LNCAP (cell line): ENCODE measurements at regions not wholly inside any gene's neighbourhood (a gene's known extent, or its start where the extent isn't known, plus 50 kb on each side); places are given as distances from the start of the nearest gene placed in this dataset.

Experiments
- TF ChIP-seq, protein P1 (sequence below): fragments of 450-650 bp; IDR thresholded peaks from 2 replicates; pipeline ENCODE4 v1.5.1; 2017; ENCODE audit warnings: mild to moderate bottlenecking

DNA sequence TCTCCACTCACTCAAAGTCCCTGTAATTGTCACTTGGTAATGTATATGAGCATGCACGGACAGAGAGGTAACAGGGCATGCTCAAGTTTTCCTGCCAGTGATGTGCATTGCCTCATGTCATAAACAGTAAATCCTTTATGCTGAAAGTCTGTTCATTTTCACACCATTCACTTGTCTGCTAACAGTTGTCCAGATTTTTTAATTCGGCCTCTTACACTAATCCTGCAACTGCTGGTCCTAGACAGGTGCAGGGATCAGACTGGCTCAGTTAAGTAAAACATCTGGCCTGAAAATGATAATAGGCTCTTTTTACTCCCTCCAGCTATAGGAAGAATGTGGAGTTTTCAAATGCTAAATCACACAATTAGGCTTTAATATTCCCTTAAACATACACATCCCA lies 185.4 kb upstream of the VGLL2 start:
- TF ChIP-seq, protein P1, sequence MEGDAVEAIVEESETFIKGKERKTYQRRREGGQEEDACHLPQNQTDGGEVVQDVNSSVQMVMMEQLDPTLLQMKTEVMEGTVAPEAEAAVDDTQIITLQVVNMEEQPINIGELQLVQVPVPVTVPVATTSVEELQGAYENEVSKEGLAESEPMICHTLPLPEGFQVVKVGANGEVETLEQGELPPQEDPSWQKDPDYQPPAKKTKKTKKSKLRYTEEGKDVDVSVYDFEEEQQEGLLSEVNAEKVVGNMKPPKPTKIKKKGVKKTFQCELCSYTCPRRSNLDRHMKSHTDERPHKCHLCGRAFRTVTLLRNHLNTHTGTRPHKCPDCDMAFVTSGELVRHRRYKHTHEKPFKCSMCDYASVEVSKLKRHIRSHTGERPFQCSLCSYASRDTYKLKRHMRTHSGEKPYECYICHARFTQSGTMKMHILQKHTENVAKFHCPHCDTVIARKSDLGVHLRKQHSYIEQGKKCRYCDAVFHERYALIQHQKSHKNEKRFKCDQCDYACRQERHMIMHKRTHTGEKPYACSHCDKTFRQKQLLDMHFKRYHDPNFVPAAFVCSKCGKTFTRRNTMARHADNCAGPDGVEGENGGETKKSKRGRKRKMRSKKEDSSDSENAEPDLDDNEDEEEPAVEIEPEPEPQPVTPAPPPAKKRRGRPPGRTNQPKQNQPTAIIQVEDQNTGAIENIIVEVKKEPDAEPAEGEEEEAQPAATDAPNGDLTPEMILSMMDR = no peak

DNA sequence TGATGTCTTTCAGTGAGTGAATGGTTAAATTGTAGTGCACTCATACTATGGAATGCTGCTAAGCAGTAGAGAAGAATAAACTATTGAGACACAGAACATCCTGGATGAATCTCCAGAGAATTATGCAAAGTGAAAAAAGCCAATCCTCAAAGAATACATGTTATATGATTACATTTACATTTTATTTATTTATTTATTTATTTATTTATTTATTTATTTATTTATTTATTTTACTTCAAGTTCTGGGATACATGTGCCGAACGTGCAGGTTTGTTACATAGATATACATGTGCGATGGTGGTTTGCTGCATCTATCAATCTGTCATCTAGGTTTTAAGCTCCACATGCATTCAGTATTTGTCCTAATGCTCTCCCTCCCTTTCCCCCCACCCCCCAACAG lies 175.8 kb upstream of the VGLL2 start:
- TF ChIP-seq, protein P1 = no peak

DNA sequence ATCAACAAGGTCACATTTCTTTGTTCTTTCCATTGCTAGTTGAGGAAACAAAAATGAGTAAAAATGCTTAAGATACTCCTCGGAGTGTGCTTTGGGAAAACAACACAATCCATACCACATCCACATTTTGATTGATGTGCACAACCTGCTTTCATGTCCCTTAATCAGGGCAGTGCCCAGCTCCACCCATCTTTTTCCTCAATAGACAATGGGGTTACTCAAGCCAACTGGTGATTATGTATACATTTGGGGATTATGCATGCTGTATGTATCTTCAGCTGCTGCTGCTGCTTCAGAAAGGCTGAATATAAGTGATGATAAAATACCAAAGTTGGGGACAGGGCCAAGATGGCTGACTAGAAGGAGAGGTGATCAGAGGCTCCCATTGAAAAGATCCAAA lies 155.2 kb upstream of the VGLL2 start:
- TF ChIP-seq, protein P1 = no peak

DNA sequence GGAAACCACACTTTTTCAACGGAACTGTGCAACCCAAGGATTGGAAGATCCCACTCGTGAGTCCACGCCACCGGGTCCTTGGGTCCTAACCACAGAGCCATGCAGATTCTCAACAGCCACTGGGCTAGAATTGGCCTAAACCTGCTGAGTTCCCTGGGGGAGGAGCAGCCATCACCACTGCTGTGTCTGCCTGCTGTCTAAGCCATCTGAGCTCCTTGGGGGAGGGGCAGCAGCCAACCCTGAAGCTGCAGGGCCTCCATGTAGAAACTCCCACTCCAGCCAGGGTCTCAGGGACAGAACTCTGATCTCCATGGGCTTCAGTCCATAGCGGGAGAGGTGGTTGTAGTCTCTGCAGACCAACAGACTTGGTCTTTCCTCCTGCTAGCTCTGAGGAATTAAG lies 154.6 kb upstream of the VGLL2 start:
- TF ChIP-seq, protein P1 = no peak

DNA sequence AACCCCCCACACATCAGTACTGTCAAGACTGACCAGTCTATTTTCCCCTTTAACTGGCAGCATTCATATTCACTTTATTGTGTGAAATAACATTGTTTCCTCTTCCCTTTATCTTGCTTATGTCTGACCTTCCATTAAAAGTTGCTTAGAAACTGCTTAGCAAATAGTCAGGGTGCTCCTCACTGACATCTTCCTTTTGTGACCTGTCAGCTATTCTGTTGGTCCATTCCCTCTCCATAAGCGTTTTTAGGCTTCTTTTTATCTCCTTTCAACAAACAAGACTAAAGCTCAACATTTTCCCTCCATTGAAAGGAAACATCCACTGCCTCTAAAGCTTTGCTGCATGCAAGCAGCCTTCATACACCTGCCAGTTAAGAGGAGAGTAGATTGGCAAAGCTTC lies 147.7 kb upstream of the VGLL2 start:
- TF ChIP-seq, protein P1 = no peak

DNA sequence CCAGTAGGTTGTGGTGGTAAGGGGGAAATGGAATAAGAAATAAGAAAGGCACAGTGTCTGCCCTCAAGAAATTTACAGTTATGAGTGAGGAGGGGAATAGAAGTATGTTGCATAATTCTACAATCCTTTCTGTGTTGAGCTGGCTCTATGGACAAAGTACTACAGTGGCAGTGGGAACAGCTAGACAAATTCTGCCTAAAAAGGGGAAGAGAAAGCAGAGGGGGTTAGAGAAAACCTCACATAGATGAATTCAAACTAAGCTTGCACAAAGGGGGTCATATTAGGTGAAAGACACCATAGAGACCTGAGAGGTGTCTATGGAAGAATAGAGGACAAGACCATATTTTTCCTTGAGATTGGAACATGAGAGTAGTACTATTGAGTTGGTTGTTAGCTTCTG lies 146.9 kb upstream of the VGLL2 start:
- TF ChIP-seq, protein P1 = no peak

DNA sequence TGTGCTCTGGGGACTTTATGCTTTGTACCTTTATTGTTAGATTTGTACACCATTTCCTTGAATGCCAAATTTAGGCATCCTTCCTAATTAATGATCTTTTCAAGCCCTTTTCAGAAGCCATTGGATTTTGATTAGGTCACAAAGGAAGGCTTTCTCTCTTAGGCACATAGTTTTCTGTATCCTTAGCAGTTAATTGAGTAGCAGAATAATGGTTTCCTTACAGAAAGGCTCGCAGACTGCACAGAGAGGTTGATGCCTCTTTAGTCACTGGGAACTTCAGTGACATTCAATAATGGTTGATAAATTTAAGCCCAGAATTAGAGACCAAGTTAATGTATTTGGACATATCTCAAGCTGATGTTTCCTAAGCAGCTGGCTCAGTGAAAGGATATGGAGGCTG lies 139.1 kb upstream of the VGLL2 start:
- TF ChIP-seq, protein P1 = no peak

DNA sequence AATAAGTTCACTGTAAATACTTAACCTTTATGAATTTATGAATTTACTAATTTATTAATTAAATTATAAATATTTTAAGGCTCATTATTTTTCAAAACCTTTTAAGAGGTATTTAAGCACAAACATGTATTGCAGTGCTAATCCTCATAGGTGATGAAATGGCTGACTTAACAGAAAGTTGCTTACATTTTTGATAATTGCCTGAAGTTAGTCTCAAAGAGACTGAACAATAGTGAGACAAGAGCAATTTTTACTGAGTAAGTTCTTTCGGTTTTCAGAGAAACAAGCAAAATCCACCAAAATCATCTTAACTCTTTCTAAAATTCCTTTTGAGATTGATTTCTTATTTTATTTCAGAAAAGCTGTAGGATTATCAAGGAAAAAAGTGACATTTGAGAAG lies 137.3 kb upstream of the VGLL2 start:
- TF ChIP-seq, protein P1 = no peak
